GM21737 (cell line): ENCODE measurements at regions not wholly inside any gene's neighbourhood (a gene's known extent, or its start where the extent isn't known, plus 50 kb on each side); places are given as distances from the start of the nearest gene placed in this dataset.
"Not testable (repeated sequence)": the region's sequence is repeated elsewhere in the genome, so short reads cannot be mapped to it uniquely, and the experiment has no call there.

Experiments
- ATAC-seq: cut with Tn5 transposase; IDR thresholded peaks from one replicate; pipeline ENCODE4 v1.9.1; 2021; ENCODE audit warnings: mild to moderate bottlenecking, moderate library complexity; ENCODE audit not compliant: unreplicated experiment

GRCh38 chr13:22855926-22856325, 324.9 kb upstream of the SGCG start:
- ATAC-seq, result no peak

GRCh38 chr13:22858980-22859379, 321.8 kb upstream of the SGCG start:
- not testable (repeated sequence) for ATAC-seq

GRCh38 chr13:22859411-22859810, 321.4 kb upstream of the SGCG start:
- ATAC-seq, result not testable (repeated sequence)

- no peak for ATAC-seq
Observed at GRCh38 chr13:22861958-22862466, 318.8 kb upstream of the SGCG start.

GRCh38 chr13:22862478-22862877, 318.3 kb upstream of the SGCG start:
- no peak for ATAC-seq

GRCh38 chr13:22866221-22866620, 314.6 kb upstream of the SGCG start:
- ATAC-seq, result no peak

- ATAC-seq, result no peak
Observed at GRCh38 chr13:22871231-22871630, 309.5 kb upstream of the SGCG start.

GRCh38 chr13:22874839-22875238, 305.9 kb upstream of the SGCG start:
- ATAC-seq, result no peak

- no peak for ATAC-seq
Observed at GRCh38 chr13:22877421-22877820, 303.4 kb upstream of the SGCG start.

GRCh38 chr13:22880741-22881720, 299.7 kb upstream of the SGCG start:
- no peak for ATAC-seq

- ATAC-seq, result not testable (repeated sequence)
Observed at GRCh38 chr13:22881721-22882608, 298.8 kb upstream of the SGCG start.

- ATAC-seq, result no peak
Observed at GRCh38 chr13:22883262-22883840, 297.4 kb upstream of the SGCG start.

GRCh38 chr13:22883956-22884355, 296.8 kb upstream of the SGCG start:
- ATAC-seq, result no peak

GRCh38 chr13:22886061-22886460, 294.7 kb upstream of the SGCG start:
- ATAC-seq, result not testable (repeated sequence)

- not testable (repeated sequence) for ATAC-seq
Observed at GRCh38 chr13:22889376-22889775, 291.4 kb upstream of the SGCG start.

GRCh38 chr13:22893204-22893603, 287.6 kb upstream of the SGCG start:
- no peak for ATAC-seq

GRCh38 chr13:22893777-22894176, 287.0 kb upstream of the SGCG start:
- no peak for ATAC-seq

- no peak for ATAC-seq
Observed at GRCh38 chr13:22897571-22898314, 283.0 kb upstream of the SGCG start.

GRCh38 chr13:22900416-22900951, 280.3 kb upstream of the SGCG start:
- not testable (repeated sequence) for ATAC-seq

- ATAC-seq, result no peak
Observed at GRCh38 chr13:22903301-22903700, 277.5 kb upstream of the SGCG start.
